ENCODE measurements at regions not wholly inside any gene's neighbourhood (a gene's known extent, or its start where the extent isn't known, plus 50 kb on each side); places are given as distances from the start of the nearest gene placed in this dataset.

- DNase-seq: no peak
These were observed 130.0 kb upstream of the BMP5 start for GRCh38 chr6:56005426-56005825.

DNA sequence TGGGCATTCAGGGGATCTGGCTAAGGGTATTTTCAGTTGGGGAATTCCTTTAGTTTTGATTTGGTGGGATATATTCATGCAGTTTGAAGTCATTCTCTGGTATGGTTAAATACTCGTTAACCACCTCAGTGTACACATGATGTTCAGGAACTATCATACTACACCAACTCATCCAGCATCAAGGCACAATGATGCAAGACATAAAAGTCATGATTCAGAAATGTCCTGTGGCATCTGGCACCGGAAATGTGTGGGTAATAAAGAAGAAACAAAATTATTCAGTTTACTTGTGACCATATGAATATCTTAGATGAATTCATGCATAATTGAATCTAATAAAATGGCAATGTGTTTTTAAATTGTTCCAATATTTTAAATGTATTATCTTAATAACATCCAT lies 129.0 kb upstream of the BMP5 start:
- no peak for DNase-seq

DNA sequence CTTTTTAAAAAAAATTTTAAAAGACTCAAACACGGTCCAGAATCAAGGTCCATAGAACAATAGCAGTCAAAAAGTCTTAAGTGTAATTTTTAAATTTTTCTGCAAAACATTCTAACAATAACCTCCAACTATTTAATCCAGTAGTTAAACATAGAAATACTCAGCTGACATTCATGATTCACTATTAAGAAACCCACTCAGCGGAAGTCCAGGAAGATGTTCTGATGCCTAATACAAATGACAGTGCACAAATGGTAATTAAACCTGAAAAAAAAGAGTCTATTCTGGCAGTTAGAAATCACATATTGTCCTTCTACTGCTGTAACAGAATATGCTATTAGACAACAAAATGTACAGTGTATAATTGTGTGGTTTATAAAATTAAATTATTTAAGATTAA lies 128.2 kb upstream of the BMP5 start:
- DNase-seq: no peak

DNA sequence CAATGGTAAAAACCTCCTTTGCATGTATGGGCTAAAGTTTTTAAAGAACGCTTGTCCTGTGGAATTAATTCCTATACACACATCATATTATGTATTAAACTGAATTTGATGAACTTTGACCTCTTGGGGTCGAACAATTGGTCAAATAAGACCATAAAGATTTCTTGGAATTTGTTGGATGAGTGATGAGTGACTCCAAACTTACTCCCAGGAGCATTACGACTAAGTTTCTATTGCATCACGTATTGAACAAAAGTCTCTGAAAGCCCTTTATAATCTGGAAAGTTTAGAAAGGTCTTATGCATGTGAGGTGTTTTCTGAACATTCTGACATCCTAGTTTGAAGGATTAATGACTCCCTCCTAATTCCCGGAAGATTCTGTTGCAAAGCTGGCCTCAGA lies 126.9 kb upstream of the BMP5 start:
- no peak for DNase-seq

DNA sequence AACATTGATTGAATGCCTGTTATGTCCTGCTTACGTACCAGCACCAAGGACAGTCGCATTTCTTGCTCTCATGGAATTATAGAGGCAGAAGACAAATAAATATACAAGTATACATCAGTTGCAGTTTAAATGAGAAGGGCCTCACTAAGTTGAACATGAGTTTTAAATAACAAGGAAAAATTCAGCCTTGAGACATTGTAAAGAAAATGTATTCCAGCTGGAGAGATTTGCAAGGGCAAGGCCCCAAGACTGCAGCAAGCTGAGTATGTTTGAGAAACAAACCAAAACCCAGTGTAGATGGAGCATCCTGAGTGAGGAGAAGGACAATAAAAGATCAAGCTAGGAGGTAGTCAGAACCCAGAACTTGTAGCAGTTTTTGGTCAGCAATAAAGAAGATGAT lies 123.2 kb upstream of the BMP5 start:
- DNase-seq: no peak

- DNase-seq: no peak
These were observed 122.0 kb upstream of the BMP5 start for GRCh38 chr6:55997223-55997874.

GRCh38 chr6:55994531-55994930 lies 119.1 kb upstream of the BMP5 start:
- DNase-seq: no peak

GRCh38 chr6:55993418-55993817 lies 118.0 kb upstream of the BMP5 start:
- no peak for DNase-seq

GRCh38 chr6:55992546-55992945 lies 117.2 kb upstream of the BMP5 start:
- DNase-seq: no peak

DNA sequence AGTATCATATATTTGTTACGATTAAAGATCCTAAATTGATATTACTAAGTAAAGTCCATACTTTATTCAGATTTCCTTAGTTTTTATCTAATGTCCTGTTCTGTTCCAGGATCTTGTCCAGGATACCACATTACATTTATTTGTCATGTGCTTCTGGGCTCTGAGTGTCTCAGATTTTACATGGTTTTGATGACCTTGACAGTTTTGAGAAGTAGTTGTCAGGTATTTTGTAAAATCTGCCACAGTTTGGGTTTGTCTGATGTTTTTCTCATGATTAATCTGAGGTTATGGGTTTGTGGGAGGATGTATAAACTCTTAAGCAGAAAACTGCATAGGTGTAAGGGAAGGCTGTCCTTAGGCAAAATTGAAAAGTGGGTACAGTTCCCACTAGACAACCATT lies 109.9 kb upstream of the BMP5 start:
- DNase-seq: no peak

DNA sequence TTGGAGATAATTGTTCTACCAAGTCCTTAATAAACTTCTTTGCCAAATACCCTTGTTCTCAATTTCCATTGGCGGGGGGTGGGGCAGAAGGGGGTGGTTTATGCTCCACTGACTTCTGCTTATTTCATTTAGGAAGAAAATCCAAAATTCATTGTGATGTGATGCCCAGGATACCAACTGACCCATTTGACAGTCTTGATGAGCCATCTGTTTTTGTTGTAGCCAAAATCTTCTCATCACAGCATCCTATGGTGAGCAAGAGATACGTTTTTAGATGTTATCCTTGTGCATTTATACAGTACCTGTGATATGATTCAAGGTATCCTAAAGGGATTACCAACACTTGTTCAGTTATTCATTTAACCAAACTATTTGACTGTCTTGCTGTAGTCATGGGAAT lies 108.5 kb upstream of the BMP5 start:
- no peak for DNase-seq

DNA sequence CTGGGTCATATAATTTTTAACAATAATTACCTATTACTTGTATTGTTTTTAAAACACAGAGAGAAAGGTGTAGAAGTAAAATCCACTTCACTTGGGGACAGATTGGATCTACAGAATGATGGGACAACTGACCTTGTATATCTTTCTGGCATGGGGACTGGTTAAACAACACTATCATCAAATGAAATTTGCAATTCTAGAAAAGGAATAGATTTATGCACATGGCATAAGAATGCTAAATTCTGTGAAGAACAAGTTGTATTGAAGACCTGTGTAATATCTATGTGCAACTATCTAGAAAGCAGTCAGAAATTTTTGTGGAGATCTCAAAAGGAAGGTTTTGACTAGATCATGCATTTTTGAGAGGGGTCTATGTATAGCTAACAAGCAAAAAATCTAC lies 106.3 kb upstream of the BMP5 start:
- DNase-seq: no peak

DNA sequence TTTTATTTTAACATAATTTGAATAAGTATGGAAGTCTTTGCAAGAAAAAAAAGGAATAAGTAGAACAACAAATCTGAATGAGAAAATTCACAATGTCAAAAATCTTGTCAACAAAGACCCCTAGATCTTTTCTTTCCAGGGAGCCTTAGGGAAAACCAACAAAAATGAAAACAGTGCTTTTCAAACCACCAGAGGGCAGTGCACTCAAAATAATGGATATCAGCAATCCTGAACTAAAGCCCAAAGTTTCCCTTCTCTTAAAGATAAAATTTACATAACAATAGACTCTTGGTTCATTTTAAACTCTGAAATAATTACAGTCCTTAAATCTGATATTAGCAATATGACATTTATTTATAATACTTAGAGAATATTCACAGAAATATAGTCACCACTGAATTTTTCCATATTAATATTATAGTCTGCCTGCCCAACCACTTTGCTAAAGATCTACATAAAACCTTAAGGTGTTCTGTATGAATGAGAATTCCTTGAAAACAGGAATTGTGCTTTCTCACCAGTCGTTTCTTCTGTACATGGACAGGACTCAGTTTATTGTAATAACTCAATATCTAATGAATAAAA lies 105.3 kb upstream of the BMP5 start:
- peak; percentile 77 for DNase-seq

- DNase-seq: no peak
These were observed 104.1 kb upstream of the BMP5 start for GRCh38 chr6:55979526-55979925.

- DNase-seq: no peak
These were observed 102.7 kb upstream of the BMP5 start for GRCh38 chr6:55977959-55978665.

DNA sequence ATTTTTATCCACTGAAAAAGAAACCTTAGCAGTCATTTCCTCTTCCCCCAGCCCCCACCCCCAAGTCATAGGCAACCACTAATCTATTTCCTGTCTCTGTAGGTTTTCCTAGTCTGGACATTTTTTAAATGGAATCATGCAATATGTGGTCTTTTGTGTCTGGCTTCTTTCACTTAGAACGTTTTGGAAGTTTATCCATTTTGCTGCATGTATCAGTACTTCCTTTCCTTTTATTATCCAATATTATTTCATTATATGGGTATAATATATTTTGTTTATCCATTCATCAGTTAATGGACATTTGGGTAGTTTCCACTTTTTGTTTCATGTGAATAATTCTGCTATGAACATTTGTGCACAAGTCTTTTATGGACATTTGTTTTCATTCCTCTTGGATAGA lies 99.3 kb upstream of the BMP5 start:
- no peak for DNase-seq

DNA sequence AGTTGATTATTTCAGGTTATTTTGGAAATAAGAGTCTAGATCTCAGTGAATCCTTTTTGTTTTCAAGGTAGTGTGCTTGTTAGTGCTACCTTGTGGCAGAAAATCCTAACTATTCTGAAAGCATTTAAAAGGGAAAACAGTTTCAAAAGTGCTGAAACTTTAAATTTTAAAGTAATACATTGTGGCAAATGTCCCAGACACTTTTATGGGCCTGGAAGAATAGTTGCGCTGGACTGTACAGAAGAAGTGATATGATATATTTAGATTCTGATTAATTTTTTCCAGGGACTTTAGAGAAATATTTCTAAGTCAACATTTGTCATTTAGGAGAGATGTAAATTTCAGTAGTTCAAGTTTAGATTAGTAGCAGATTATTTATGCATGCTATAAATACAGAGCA lies 96.7 kb upstream of the BMP5 start:
- no peak for DNase-seq

DNA sequence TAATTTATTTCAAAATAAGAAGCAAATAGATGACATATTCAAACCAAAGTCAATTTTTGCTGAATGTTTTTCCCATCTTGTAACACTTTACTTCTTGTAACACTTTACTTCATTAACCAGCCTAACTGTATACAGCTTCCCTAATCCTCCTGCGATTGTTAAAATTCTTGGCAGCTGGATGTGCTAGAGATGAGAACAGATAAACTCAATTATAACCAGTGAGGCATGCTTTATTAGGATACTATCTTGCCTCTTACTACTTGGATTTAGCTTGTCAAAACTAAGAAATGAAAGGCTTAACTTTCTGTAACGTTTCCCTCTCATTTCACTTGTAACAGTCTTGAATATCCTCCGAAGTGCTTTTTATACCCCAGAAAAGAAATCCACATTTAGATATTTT lies 94.1 kb upstream of the BMP5 start:
- peak; percentile 43 for DNase-seq

DNA sequence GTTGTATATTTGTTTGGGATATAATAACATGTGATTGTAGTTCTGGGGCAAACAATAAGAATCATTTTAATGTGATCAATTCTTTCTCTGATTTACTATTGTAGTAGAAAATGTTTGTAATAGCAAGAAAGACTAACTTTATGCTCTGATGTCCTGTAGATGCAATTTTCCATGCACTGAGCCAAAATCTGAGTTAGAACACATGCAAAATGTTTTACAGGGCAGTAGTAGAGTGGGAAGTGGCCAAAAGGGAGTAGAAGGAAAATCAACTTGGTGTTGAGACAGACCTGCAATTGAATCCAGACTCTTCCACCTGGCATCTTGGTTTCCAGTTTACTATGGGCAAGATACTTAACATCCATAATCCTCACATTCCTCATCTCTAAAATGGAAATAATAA lies 93.5 kb upstream of the BMP5 start:
- DNase-seq: no peak

DNA sequence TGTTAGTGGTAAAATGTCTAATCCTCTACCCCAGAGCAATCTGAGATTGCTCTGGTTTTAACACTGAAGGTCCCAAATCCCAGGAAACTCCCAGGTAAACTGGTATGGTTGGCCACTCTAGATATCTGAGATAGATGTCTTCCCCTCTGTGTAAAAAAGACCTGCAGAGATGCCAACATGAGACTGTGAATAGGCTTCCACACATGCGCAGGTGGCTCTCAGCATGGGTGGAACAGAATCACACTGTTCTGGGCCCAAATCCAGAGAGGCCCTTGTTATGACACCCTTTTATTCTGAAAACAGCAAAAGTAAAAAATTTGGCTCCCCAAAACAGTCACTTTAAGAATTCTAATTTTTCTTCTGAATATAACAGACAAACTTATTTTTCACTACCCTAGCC lies 88.7 kb upstream of the BMP5 start:
- no peak for DNase-seq

- peak; percentile 23 for DNase-seq
These were observed 87.9 kb upstream of the BMP5 start for GRCh38 chr6:55963301-55963700.

- DNase-seq: no peak
These were observed 85.0 kb upstream of the BMP5 start for GRCh38 chr6:55960344-55960743.

DNA sequence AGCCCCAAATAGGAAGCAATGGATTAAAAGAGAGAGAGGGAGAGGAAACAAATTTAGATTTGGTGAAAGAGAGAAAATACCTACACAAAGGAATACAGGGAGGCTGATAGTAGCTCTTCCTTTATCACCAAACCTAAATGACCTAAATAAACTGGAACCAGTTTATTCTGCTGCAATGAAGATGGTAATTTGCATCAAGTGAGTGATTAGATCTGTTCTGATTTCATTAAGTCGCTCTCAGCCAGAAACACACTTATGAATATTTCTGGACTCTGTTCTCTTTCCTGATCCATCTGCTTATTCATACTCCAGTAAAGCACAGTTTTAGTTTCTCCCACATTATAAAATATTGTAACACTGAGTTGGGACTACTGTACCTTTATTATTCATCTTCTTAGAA lies 83.4 kb upstream of the BMP5 start:
- no peak for DNase-seq

GRCh38 chr6:55957961-55958422 lies 82.6 kb upstream of the BMP5 start:
- DNase-seq: no peak

GRCh38 chr6:55955684-55956083 lies 80.3 kb upstream of the BMP5 start:
- no peak for DNase-seq

All from NCI-H82 (cell line).